SK-N-SH treated with all-trans-retinoic acid at 6 μM for 48 hours (cell line): ENCODE measurements at regions not wholly inside any gene's neighbourhood (a gene's known extent, or its start where the extent isn't known, plus 50 kb on each side); places are given as distances from the start of the nearest gene placed in this dataset.

Experiments
- ATAC-seq: fragments of 200-7000 bp; cut with Tn5 transposase; 3 replicates; pipeline ENCODE4 v1.9.1; 2020; ENCODE audit warnings: mild to moderate bottlenecking, moderate library complexity
- ARNTL ChIP-seq: fragments of 450-650 bp; formaldehyde crosslinking; IDR thresholded peaks from 2 replicates; pipeline ENCODE4 v1.5.0; 2020; ENCODE audit warnings: low read depth, mild to moderate bottlenecking, moderate library complexity, borderline replicate concordance
- BACH2 ChIP-seq: fragments of 250-450 bp; sonication (Bioruptor Pico); IDR thresholded peaks from 2 replicates; pipeline ENCODE4 v1.9.0; 2021; ENCODE audit warnings: mild to moderate bottlenecking, borderline replicate concordance
- CSDC2 ChIP-seq: fragments of 250-450 bp; sonication (Bioruptor Pico); IDR thresholded peaks from 2 replicates; pipeline ENCODE4 v1.5.0; 2020; ENCODE audit warnings: mild to moderate bottlenecking, moderate library complexity
- GLIS3 ChIP-seq: fragments of 250-450 bp; sonication (Bioruptor Pico); IDR thresholded peaks from 2 replicates; pipeline ENCODE4 v1.5.0; 2020; ENCODE audit warnings: mild to moderate bottlenecking, moderate library complexity
- ISL1 ChIP-seq: fragments of 250-450 bp; sonication (Bioruptor Pico); IDR thresholded peaks from 2 replicates; pipeline ENCODE4 v2.1.2; 2022; ENCODE audit warnings: mild to moderate bottlenecking, moderate library complexity
- OSR1 ChIP-seq: fragments of 250-450 bp; sonication (Bioruptor Pico); IDR thresholded peaks from 2 replicates; pipeline ENCODE4 v1.8.0; 2022; ENCODE audit warnings: moderate library complexity, mild to moderate bottlenecking, inconsistent platforms
- PPARA ChIP-seq: fragments of 250-450 bp; sonication (Bioruptor Pico); IDR thresholded peaks from 2 replicates; pipeline ENCODE4 v1.5.0; 2020; ENCODE audit warnings: mild to moderate bottlenecking, borderline replicate concordance
- RARB ChIP-seq: fragments of 250-450 bp; sonication (Bioruptor Pico); IDR thresholded peaks from 2 replicates; pipeline ENCODE4 v1.8.0; 2021; ENCODE audit warnings: mild to moderate bottlenecking, moderate library complexity
- TCF4 ChIP-seq: fragments of 250-450 bp; sonication (Bioruptor Pico); IDR thresholded peaks from 2 replicates; pipeline ENCODE4 v1.8.0; 2021; ENCODE audit warnings: mild to moderate bottlenecking, moderate library complexity, borderline replicate concordance
- ZFP30 ChIP-seq: fragments of 450-650 bp; formaldehyde crosslinking; IDR thresholded peaks from 2 replicates; pipeline ENCODE4 v1.5.0; 2022; ENCODE audit warnings: mild to moderate bottlenecking, moderate library complexity
- ZNF565 ChIP-seq: fragments of 450-650 bp; formaldehyde crosslinking; conservative IDR thresholded peaks from 2 replicates; pipeline ENCODE4 v1.5.0; 2020; ENCODE audit warnings: low read depth, mild to moderate bottlenecking, moderate library complexity
- ZNF70 ChIP-seq: fragments of 450-650 bp; formaldehyde crosslinking; IDR thresholded peaks from 2 replicates; pipeline ENCODE4 v1.5.0; 2020; ENCODE audit warnings: mild to moderate bottlenecking, moderate library complexity
- ZNF8 ChIP-seq: fragments of 450-650 bp; formaldehyde crosslinking; IDR thresholded peaks from 2 replicates; pipeline ENCODE4 v1.5.0; 2020; ENCODE audit warnings: mild to moderate bottlenecking, moderate library complexity
- TF ChIP-seq, protein P1 (sequence below): fragments of 250-450 bp; sonication (Bioruptor Pico); IDR thresholded peaks from 2 replicates; pipeline ENCODE4 v1.8.0; 2020; ENCODE audit warnings: mild to moderate bottlenecking, moderate library complexity, borderline replicate concordance
- TF ChIP-seq, protein P2 (sequence below): fragments of 250-450 bp; sonication (Bioruptor Pico); IDR thresholded peaks from 2 replicates; pipeline ENCODE4 v1.5.1; 2020; ENCODE audit warnings: low read depth, mild to moderate bottlenecking, moderate library complexity
- TF ChIP-seq, protein P3 (sequence below): fragments of 250-450 bp; sonication (Bioruptor Pico); IDR thresholded peaks from 2 replicates; pipeline ENCODE4 v1.5.1; 2021; ENCODE audit warnings: mild to moderate bottlenecking, moderate library complexity
- TF ChIP-seq, protein P4 (sequence below): fragments of 250-450 bp; sonication (Bioruptor Pico); IDR thresholded peaks from 2 replicates; pipeline ENCODE4 v1.8.0; 2021; ENCODE audit warnings: low read depth, mild to moderate bottlenecking, moderate library complexity, borderline replicate concordance
- TF ChIP-seq, protein P5 (sequence below): fragments of 250-450 bp; sonication (Bioruptor Pico); IDR thresholded peaks from 2 replicates; pipeline ENCODE4 v1.5.0; 2020; ENCODE audit warnings: mild to moderate bottlenecking, moderate library complexity

DNA sequence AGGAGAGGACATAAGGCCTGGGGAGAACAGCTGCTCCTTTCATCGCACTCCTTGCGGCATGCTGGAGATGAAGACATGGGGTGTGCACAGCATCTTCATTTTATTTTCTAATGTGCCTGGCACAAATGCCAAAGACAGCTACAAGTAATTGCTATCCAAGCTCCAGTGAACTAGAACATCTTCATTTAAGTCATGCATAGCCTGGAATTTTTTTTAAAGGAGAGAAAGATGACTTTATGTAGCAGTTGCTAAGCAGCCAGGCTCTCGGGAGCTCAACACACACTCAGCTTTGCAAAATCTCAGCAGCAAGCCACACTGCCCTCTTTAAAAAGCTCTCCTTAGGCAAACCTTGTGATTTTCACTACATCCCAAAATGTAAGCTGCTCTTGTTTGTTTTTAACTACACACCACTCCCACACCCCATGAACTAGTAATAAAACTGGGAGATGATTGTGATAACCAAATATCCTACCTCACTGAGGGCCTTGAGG lies 164.5 kb upstream of the POU2AF2 start:
- no peak for ATAC-seq

DNA sequence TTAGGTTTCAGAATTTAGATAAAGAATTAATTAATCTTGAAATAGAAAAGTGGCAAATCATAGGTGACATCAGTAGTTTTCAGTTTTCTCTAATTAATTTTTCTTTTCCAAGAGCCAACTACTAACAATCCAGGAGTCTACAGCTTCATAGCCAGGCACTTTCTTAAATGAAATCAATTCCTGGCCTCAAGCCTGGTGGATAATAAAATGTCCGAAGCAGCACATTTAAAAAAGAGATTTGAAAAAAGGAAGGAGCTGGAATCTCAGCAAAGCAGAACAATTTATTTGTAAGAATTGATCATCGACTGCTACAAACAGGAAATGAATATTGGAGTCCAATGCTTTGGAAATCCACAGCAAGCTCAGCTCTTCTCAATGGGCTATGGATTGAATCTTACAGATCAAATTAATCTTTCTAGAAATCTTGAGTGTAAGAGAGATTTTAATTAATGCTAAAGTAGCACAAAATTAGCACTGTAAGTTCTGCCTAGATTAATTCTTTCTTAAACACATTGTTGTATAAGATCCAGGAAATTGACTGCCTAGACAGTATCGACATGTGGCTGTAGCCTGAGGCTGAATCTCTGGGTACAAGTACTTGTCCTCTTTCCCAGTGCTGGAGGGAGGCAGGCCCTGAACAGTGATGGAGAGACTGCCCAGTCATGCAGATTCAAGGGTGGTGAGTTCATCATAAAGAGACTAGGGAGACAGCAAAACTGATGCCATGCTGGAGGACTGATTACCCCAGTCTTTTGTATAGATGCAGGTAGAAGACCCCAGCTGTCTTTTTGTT lies 167.8 kb upstream of the POU2AF2 start:
- no peak for ATAC-seq
- TF ChIP-seq ZFP30: no peak
- no peak for TF ChIP-seq TCF4 (CRISPR knock-in tag)
- TF ChIP-seq BACH2 (CRISPR knock-in tag): no peak
- no peak for TF ChIP-seq ARNTL (CRISPR knock-in tag)
- no peak for TF ChIP-seq ZNF70 (CRISPR knock-in tag)
- TF ChIP-seq, protein P1, sequence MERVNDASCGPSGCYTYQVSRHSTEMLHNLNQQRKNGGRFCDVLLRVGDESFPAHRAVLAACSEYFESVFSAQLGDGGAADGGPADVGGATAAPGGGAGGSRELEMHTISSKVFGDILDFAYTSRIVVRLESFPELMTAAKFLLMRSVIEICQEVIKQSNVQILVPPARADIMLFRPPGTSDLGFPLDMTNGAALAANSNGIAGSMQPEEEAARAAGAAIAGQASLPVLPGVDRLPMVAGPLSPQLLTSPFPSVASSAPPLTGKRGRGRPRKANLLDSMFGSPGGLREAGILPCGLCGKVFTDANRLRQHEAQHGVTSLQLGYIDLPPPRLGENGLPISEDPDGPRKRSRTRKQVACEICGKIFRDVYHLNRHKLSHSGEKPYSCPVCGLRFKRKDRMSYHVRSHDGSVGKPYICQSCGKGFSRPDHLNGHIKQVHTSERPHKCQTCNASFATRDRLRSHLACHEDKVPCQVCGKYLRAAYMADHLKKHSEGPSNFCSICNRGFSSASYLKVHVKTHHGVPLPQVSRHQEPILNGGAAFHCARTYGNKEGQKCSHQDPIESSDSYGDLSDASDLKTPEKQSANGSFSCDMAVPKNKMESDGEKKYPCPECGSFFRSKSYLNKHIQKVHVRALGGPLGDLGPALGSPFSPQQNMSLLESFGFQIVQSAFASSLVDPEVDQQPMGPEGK (CRISPR knock-in tag): no peak
- no peak for TF ChIP-seq PPARA (CRISPR knock-in tag)
- TF ChIP-seq, protein P2, sequence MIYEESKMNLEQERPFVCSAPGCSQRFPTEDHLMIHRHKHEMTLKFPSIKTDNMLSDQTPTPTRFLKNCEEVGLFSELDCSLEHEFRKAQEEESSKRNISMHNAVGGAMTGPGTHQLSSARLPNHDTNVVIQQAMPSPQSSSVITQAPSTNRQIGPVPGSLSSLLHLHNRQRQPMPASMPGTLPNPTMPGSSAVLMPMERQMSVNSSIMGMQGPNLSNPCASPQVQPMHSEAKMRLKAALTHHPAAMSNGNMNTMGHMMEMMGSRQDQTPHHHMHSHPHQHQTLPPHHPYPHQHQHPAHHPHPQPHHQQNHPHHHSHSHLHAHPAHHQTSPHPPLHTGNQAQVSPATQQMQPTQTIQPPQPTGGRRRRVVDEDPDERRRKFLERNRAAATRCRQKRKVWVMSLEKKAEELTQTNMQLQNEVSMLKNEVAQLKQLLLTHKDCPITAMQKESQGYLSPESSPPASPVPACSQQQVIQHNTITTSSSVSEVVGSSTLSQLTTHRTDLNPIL: no peak
- TF ChIP-seq, protein P3, sequence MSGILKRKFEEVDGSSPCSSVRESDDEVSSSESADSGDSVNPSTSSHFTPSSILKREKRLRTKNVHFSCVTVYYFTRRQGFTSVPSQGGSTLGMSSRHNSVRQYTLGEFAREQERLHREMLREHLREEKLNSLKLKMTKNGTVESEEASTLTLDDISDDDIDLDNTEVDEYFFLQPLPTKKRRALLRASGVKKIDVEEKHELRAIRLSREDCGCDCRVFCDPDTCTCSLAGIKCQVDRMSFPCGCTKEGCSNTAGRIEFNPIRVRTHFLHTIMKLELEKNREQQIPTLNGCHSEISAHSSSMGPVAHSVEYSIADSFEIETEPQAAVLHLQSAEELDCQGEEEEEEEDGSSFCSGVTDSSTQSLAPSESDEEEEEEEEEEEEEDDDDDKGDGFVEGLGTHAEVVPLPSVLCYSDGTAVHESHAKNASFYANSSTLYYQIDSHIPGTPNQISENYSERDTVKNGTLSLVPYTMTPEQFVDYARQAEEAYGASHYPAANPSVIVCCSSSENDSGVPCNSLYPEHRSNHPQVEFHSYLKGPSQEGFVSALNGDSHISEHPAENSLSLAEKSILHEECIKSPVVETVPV: no peak
- TF ChIP-seq, protein P4, sequence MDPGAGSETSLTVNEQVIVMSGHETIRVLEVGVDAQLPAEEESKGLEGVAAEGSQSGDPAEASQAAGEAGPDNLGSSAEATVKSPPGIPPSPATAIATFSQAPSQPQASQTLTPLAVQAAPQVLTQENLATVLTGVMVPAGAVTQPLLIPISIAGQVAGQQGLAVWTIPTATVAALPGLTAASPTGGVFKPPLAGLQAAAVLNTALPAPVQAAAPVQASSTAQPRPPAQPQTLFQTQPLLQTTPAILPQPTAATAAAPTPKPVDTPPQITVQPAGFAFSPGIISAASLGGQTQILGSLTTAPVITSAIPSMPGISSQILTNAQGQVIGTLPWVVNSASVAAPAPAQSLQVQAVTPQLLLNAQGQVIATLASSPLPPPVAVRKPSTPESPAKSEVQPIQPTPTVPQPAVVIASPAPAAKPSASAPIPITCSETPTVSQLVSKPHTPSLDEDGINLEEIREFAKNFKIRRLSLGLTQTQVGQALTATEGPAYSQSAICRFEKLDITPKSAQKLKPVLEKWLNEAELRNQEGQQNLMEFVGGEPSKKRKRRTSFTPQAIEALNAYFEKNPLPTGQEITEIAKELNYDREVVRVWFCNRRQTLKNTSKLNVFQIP: no peak
- no peak for TF ChIP-seq RARB (CRISPR knock-in tag)
- TF ChIP-seq CSDC2 (CRISPR knock-in tag): no peak
- TF ChIP-seq, protein P5, sequence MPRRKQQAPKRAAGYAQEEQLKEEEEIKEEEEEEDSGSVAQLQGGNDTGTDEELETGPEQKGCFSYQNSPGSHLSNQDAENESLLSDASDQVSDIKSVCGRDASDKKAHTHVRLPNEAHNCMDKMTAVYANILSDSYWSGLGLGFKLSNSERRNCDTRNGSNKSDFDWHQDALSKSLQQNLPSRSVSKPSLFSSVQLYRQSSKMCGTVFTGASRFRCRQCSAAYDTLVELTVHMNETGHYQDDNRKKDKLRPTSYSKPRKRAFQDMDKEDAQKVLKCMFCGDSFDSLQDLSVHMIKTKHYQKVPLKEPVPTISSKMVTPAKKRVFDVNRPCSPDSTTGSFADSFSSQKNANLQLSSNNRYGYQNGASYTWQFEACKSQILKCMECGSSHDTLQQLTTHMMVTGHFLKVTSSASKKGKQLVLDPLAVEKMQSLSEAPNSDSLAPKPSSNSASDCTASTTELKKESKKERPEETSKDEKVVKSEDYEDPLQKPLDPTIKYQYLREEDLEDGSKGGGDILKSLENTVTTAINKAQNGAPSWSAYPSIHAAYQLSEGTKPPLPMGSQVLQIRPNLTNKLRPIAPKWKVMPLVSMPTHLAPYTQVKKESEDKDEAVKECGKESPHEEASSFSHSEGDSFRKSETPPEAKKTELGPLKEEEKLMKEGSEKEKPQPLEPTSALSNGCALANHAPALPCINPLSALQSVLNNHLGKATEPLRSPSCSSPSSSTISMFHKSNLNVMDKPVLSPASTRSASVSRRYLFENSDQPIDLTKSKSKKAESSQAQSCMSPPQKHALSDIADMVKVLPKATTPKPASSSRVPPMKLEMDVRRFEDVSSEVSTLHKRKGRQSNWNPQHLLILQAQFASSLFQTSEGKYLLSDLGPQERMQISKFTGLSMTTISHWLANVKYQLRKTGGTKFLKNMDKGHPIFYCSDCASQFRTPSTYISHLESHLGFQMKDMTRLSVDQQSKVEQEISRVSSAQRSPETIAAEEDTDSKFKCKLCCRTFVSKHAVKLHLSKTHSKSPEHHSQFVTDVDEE (CRISPR knock-in tag): no peak
- no peak for TF ChIP-seq OSR1 (CRISPR knock-in tag)
- TF ChIP-seq ZNF8 (CRISPR knock-in tag): no peak
- no peak for TF ChIP-seq GLIS3
- no peak for TF ChIP-seq ISL1

More for the DNA sequence above, 164.5 kb upstream of the POU2AF2 start:
- no peak for TF ChIP-seq CSDC2 (CRISPR knock-in tag)
- TF ChIP-seq ZNF565 (CRISPR knock-in tag): no peak
- TF ChIP-seq, protein P4: no peak
- TF ChIP-seq TCF4 (CRISPR knock-in tag): no peak
- no peak for TF ChIP-seq RARB (CRISPR knock-in tag)
- TF ChIP-seq, protein P2: no peak
